Stimulated activated CD4-positive, alpha-beta T cell treated with anti-CD3 and anti-CD28 coated beads, Interleukin-15, amount 100 ng/mL, for 24 hours (primary cell): ENCODE measurements at regions not wholly inside any gene's neighbourhood (a gene's known extent, or its start where the extent isn't known, plus 50 kb on each side); places are given as distances from the start of the nearest gene placed in this dataset.
"Not testable (repeated sequence)": the region's sequence is repeated elsewhere in the genome, so short reads cannot be mapped to it uniquely, and the experiment has no call there.

Experiments used
- DNase-seq: peaks from one replicate; pipeline ENCODE4 v3.0.0-alpha.2; 2020

GRCh38 chr10:111273235-111273634 is 196.4 kb downstream of the ADRA2A start:
- no peak for DNase-seq

GRCh38 chr10:111273635-111274034 is 196.8 kb downstream of the ADRA2A start:
- no peak for DNase-seq

- no peak for DNase-seq
Observed at GRCh38 chr10:111275091-111275490, 198.3 kb downstream of the ADRA2A start.

GRCh38 chr10:111277661-111278060 is 200.8 kb downstream of the ADRA2A start:
- no peak for DNase-seq

- DNase-seq: no peak
Observed at GRCh38 chr10:111278266-111278665, 201.4 kb downstream of the ADRA2A start.

GRCh38 chr10:111281516-111281915 is 204.7 kb downstream of the ADRA2A start:
- DNase-seq: no peak

GRCh38 chr10:111289461-111289860 is 212.6 kb downstream of the ADRA2A start:
- DNase-seq: no peak

- DNase-seq: no peak
Observed at GRCh38 chr10:111290649-111291048, 213.8 kb downstream of the ADRA2A start.

- no peak for DNase-seq
Observed at GRCh38 chr10:111295788-111296187, 219.0 kb downstream of the ADRA2A start.

- DNase-seq: no peak
Observed at GRCh38 chr10:111297351-111297848, 220.6 kb downstream of the ADRA2A start.

- no peak for DNase-seq
Observed at GRCh38 chr10:111298031-111298430, 221.2 kb downstream of the ADRA2A start.

- DNase-seq: no peak
Observed at GRCh38 chr10:111299037-111299436, 222.2 kb downstream of the ADRA2A start.

GRCh38 chr10:111303887-111304286 is 227.1 kb downstream of the ADRA2A start:
- DNase-seq: no peak

GRCh38 chr10:111316722-111317212 is 239.9 kb downstream of the ADRA2A start:
- DNase-seq: no peak

- DNase-seq: no peak
Observed at GRCh38 chr10:111319866-111320265, 243.0 kb downstream of the ADRA2A start.

- no peak for DNase-seq
Observed at GRCh38 chr10:111323389-111323966, 246.6 kb downstream of the ADRA2A start.

- not testable (repeated sequence) for DNase-seq
Observed at GRCh38 chr10:111332174-111332573, 255.3 kb downstream of the ADRA2A start.

GRCh38 chr10:111335826-111336225 is 259.0 kb downstream of the ADRA2A start:
- no peak for DNase-seq

- no peak for DNase-seq
Observed at GRCh38 chr10:111338035-111338434, 261.2 kb downstream of the ADRA2A start.

GRCh38 chr10:111338805-111339204 is 262.0 kb downstream of the ADRA2A start:
- DNase-seq: no peak

- DNase-seq: no peak
Observed at GRCh38 chr10:111344804-111345203, 268.0 kb downstream of the ADRA2A start.

- no peak for DNase-seq
Observed at GRCh38 chr10:111347386-111348013, 270.7 kb downstream of the ADRA2A start.

GRCh38 chr10:111348076-111348475 is 271.2 kb downstream of the ADRA2A start:
- no peak for DNase-seq

- no peak for DNase-seq
Observed at GRCh38 chr10:111354859-111355258, 278.0 kb downstream of the ADRA2A start.

- no peak for DNase-seq
Observed at GRCh38 chr10:111356571-111356970, 279.7 kb downstream of the ADRA2A start.
